GM21723 (cell line): ENCODE measurements at regions not wholly inside any gene's neighbourhood (a gene's known extent, or its start where the extent isn't known, plus 50 kb on each side); places are given as distances from the start of the nearest gene placed in this dataset.
A peak's percentile ranks its signal among the peaks of the same experiment; 100 is the strongest.
"Not testable (repeated sequence)": the region's sequence is repeated elsewhere in the genome, so short reads cannot be mapped to it uniquely, and the experiment has no call there.

ENCODE experiments used
- ATAC-seq: cut with Tn5 transposase; IDR thresholded peaks from one replicate; pipeline ENCODE4 v1.9.1; 2021; ENCODE audit warnings: mild to moderate bottlenecking, moderate library complexity; ENCODE audit not compliant: unreplicated experiment

DNA sequence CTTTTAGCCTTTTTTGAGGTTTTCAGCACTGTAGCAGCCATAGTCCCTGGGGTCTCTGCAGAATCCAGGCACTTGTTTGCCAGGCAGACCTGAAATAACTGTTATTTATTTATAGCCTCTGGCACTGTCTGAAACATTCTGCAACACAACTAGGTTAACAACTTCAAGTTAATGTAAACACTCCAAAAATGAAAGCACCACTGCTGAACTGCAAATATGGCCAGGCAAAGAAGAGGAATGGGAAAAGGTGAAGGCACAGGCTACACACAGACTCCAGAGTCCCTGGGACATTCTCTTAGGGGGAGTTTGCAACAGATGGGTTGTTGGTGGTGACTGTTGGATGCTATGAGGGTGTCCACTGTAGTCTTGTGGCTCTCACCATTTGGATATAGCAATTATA is 369.0 kb downstream of the MAT2B start:
- ATAC-seq = no peak

DNA sequence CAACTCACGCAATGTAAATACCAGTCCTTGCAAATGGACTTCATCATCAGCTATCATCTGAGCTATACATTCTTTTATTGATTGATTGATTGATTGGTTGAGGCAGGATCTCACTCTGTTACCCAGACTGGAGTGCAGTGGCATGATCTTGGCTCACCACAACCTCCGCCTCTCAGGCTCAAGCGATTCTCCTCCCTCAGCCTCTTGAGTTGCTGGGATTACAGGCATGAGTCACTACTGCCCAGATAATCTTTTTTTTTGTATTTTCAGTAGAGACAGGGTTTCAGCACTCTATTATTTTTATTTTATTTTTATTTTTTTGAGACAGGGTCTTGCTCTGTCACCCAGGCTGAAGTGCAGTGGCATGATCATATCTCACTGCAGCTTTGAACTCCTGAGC is 369.5 kb downstream of the MAT2B start:
- not testable (repeated sequence) for ATAC-seq

DNA sequence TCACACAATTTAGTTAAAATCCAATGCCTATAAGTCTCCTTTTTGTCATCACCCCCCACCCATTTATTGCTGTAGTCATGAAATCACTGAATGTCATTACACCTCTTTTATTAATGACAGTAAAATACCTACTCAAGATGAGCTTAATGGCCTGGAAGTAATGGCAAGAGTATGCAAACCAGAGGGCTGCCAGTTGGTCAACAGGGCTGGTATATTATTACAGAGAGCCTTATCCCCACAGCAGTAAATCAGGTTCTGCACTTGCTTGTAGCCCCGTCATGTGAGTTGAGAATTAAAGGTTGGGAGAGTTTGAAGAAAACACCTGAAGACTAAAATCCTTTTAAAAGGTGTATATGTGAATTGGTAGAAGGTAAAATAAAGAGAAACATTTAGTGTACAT is 372.4 kb downstream of the MAT2B start:
- ATAC-seq = no peak

DNA sequence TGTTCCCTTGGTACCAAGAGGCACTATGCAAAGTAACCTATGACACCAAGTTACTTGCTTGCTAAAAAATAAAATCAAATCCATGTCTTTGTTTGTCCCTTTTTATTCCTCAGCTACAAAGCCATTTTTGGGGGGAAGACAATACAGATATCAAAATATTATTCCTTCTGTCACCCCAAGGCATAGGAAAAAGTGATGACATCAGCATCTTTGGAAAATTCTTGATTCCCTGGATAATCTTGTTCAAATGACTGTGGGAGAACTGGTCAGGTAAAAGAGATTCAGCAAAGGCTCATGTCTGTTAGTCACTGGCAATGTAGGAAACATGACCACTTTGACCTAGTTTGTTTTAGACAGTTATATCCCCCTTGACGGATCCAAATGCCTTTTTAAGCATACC is 373.1 kb downstream of the MAT2B start:
- ATAC-seq = no peak

DNA sequence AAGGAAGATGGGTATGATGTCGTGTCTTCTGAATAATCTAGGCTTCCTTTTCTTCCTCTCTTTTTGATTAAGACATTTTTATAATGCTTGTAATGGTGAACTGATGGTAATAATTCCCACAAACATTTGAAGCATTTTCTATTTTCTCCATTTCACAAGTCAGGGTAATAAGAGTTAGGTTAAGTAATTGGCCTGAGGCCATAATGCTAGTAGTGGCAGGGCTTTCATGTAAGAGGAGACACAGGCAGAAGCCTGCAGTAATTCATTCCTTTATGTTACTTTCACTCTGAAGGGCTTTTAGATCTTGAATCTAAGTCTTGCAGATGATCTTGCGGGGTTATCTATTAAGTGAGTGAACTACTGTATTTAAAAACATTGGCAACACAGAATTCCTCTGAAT is 374.9 kb downstream of the MAT2B start:
- no peak for ATAC-seq

DNA sequence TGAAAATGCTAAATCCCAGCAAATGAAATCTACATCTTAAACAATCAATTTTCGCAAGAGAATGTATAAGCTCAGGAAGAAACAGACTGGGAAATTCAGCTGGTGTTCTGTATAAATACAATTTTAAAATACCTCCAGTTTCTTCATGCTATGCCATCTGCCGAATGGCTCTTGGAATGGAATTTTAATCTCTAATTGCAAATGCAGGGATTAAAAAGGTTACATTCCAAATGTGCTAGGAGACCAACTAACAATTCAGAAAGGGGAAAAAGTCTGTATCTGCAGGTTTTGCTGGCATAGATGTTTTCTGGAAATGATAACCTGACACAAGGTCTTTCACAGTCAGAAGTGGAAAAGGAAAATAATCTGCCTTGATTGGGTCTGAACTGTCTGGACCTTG is 379.7 kb downstream of the MAT2B start:
- ATAC-seq = no peak

DNA sequence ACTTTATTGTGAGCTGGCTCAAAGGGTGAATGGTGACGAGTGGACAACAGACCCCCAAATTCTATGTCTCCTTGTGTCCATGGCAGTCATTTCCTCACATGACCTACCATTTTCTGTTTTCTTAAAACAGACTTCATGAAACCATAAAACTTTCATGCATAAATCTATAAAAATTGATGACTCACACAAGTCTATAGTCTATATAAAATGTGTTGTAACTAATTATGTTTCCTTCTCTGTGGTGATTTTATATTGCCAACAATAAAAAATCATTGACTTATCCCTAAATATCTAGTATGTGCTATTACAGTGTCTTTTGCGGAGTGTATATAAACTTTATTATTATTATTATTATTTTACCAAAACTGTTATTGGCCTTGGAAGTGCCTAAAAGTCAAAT is 382.4 kb downstream of the MAT2B start:
- no peak for ATAC-seq

DNA sequence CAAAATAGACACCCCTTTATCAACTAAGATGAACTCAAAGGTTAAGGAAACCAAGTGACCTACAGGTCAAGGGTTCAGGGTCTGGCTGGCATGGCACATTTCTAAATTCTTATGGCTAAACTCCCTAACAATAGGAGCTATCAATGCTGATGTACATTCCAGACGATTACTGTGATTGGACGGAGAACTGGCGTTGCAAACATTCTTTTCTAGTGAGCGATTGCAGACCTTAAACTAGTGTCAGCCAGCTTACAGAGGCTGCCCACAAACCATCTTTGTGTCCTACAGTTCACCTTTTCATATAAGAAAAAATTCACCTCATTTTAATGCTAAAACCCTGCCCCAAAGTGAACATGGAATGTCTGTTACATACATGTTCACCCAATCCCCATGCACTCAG is 382.9 kb downstream of the MAT2B start:
- no peak for ATAC-seq

DNA sequence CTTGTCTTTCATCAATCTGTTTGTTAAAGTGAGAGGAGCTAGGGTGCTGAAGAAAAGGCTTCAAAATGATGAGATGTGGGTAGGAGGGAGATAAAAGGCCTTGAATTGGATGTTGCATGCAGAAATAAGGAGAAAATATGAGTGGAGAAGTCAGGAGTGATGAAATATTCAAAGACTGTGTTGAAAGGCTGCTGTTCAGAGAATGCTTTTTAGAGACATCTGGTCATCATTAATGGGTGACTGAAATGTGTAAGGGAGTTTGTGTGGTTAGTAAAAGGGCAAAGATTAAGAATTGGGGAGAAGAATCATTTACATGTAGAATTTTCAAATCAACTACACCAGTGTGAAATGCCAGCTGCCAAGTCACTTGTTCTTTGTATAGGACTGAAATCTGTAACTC is 383.9 kb downstream of the MAT2B start:
- ATAC-seq = no peak

DNA sequence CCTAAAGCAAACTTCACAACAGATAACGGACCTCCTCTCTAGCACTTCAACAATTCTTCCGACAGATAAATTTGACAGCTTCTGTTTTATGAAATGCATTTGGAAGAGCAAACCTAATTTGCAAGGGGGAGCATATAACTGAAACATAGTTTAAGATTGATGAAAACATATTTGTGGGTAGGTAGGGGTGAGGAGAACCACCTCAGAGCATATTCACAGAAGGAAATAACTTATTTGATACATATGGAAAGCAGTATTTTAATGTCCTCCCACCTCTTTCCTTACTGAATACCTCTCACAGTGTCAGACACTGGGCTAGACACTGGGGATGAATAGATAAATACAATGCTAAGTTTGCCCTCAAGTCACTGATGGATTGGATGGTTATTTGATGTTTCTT is 384.8 kb downstream of the MAT2B start:
- ATAC-seq = no peak

DNA sequence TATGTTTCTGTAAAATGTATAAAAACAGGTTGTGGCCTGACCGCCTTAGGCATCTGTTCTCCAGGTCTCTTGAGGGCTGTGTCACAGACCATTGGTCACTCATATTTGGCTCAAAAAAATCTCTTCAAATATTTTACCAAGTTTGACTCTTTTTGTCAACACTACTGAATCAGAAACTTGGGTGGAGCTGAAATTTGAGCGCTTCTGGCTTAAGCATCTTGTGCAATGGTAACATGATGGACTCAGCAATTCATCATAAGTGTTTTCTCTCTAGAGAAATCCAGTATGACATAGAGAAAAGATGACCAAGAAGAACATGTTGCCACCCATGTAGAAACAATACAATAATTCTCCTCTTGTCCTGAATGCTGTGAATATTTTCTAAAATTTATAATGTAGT is 387.9 kb downstream of the MAT2B start:
- no peak for ATAC-seq

DNA sequence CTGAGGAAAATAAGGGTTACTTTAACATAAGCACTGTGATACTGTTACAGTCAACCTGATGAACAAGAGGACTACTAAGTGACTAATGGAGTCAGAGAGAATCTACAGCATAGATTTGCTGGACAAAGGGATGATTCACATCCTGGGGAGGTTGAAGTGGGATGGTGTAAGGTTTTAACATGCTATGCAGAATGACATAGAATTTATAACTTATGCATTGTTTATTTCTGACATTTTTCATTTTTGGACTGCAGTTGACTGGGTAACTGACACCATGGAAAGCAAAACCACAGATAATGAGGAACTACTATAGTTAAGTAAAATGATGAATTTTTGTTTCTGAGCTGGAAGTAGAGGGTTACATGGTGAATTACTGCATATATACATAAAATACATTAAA is 389.2 kb downstream of the MAT2B start:
- ATAC-seq = no peak

DNA sequence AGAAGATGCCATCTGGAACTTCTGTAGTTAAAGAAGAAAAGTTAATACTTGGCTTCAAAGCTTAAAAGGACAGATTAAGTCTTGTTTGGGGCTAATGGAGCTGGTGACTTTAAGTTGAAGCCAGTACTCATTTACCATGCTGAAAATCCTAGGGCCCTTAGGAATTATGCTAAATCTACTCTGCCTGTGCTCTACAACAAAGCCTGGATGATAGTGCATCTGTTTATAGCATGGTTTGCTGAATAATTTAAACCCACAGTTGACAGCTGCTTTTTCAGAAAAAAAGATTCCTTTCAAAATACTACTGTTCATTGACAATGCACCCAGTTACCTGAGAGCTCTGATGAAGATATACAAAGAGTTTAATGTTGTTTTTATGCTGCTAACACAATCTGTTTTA is 393.5 kb downstream of the MAT2B start:
- ATAC-seq = no peak

DNA sequence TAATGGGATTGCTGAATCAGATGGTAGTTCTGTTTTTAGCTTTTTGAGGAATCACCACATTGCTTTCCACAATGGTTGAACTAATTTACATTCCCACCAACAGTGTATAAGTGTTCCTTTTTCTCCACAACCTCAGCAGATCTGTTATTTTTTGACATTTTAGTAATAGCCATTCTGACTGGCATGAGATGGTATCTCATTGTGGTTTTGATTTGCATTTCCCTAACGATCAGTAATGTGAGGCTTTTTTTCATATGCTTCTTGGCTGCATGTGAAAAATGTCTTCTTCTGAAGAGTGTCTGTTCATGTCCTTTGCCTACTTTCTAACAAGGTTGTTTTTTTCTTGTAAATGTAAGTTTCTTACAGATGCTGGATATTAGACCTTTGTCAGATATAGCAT is 402.4 kb downstream of the MAT2B start:
- peak; percentile 42 for ATAC-seq

DNA sequence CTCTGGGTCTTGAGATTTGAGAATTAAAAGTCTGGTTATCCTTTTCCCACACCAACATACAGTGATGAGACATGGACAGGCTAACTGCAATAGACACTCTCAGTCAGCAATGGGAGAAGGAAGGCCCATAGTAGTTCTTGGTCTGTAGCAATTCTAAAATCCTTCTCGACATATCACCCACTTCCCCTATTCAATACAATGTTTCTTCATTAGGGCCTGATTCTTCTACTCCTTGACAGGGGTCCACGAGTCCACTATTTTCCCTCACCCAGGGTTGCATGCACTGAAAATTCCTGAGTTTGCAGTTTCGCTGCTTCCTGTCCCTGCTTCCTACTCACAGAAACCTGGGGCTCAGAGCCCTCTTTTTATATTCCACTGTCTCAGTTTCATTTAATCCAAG is 402.8 kb downstream of the MAT2B start:
- peak; percentile 28 for ATAC-seq

DNA sequence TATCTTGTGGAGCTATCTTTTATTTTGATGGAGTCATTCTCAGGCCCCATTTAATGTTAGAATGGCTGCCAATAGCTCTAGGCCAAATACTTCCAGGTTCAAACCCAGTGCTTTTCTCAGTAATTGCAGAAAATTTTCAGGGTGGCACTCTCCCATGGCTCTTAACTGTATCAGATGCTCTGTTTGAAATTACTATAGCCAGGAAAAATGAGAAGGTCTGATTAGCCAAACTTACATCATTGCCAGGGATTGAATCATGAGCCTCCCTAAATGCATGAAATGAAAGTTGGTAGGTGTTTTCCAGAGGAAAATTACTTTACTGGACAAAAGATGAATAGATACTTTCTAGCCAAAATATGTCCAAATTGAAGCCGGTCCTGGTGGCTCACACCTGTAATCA is 404.8 kb downstream of the MAT2B start:
- ATAC-seq = no peak

DNA sequence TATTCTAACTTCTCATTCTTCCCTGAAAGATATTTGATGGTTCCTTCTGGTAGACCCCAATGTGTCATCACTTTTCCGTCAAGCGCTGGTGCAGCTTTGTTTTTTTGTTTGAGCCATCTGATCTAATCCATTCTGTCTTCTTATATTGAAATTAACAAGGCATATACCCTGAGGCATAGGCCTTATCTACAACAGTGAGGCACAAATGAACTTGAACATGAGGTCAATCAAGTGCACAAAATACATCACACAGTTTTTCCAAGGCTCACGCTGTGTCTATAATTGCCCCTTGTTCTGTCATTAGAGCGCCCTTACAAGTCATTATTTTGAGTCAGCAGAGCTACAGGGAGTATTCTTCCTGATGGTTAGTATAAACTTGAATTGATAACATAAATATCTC is 406.6 kb downstream of the MAT2B start:
- ATAC-seq = no peak

DNA sequence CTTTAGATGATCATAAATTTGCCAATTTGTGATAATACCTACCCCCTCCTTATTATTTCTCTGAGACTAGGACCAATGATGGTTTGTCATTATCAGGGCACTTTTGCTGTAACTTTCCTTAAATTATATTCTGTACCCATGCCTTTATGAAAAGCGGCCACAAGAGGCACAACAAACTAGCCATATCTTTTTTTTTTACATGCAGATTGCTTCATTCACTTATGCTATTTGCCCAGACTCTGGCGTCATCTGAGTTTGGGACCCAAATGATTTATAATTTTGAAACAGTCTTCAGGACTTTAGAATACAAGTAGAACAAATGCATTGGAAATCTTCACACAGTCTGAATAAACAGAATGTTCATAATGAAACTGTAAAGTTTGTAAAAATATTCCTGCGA is 408.1 kb downstream of the MAT2B start:
- no peak for ATAC-seq

DNA sequence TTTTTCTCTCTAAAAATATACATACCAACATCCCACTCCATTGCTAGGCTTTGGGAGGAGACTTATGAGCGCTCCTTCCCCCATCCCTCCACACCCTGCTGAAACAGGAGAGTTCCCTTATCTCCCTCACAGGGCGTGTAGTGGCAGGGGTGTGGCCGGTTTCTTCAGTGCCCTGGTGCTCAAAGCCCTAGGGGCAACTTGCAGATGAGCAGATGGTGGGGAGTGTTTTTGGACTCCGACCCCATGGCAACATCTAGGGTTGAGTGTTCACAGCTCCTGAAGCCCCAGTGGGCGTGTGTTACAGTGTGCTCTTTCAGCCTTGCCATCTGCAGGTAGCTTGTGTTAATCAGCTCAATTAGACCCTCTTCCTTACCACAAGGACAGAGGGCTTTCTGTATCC is 409.5 kb downstream of the MAT2B start:
- peak; percentile 18 for ATAC-seq

DNA sequence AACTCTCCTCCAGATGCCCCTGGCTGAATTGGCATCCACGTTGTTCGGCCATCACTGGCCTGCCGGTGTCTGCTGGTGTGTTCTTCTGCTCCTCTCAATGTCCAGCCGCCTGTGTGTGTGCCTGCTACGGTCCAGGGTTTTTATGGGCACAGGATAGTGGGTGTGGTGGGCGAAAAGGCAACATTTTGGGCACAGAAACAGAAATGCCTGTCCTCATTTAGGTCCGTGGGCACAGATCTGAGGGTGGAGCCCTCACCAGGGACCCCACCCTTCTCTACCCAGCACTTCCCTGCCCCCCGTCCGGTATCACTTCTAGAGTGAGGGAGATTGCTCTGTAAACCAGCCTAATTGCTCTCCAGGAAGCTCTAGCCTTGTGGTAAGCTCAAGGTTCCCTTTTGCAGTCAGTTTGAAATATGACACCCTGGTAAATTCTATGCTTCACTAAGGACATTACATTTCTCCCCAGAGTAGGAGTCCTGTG is 410.1 kb downstream of the MAT2B start:
- peak; percentile 77 for ATAC-seq

DNA sequence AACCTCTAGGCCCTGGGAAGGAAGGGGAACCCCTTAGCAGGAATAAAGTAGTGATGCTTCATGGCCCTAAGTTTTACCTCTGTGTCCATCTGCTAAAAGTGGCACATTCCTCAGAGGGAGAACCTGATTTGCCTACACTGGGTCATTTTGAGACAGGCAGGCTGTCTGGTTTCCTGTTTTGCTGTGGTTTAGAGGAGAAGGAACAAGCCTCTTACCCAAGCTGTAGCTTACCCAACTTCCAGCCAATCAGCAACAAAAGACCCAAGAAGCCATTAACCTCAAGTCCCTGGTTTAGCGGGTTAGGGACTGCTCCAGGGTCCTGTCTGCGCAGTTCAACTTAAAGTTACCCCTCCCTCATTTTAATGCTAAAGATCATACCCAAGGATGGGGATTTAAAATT is 411.0 kb downstream of the MAT2B start:
- peak; percentile 91 for ATAC-seq

DNA sequence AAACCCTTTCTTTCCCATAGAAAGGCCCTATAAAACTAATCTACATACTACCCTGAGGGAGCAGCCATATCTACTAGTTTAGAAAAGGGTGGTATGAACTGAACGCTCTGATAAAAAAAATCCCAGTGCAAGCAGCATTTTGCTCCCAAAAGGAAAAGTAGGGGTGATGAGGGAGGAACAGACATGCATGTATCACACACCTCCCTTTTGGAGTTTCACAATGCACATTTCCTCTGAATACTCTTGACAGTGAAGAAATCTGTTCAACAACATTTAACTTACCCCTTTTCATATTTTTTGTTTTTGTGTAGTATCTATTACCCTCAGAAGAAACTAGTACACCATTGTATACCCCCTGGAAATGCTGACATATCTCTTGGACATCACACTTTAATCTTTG is 411.4 kb downstream of the MAT2B start:
- no peak for ATAC-seq

DNA sequence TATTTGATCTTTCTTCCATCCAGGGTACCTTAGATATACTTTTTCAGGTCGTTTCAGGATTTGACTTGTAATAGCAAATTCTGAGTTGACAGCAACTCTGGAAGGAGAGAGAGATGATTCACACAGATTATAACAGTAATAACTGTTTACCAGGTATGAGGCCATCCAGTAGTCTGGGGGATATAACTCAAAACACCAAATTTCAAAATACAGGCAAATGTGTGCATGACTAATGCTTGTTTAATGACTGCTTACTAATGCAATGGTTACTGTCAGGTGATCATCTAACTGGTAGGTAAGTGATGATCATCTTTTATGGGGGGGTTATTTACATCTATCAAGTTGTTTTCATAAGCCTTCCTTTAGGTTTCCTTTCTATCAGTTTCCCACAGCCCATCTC is 412.3 kb downstream of the MAT2B start:
- no peak for ATAC-seq

DNA sequence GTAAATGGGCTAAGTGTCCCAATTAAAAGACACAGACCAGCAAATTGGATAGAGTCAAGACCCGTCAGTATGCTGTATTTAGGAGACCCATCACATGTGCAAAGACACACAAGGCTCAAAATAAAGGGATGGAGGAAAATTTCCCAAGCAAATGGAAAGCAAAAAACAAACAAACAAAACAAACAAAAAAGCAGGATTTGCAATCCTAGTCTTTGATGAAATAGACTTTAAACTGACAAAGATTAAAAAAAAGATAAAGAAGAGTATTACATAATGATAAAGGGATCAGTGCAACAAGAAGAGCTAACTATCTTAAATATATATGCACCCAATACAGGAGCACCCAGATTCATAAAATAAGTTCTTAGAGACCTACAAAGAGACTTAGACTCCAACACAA is 429.6 kb downstream of the MAT2B start:
- ATAC-seq = not testable (repeated sequence)
